Lung (tissue), 11 donors: ENCODE measurements at regions not wholly inside any gene's neighbourhood (a gene's known extent, or its start where the extent isn't known, plus 50 kb on each side); places are given as distances from the start of the nearest gene placed in this dataset.

ENCODE experiments used
- ATAC-seq: fragments of 200-7000 bp; cut with Tn5 transposase; one replicate; pipeline ENCODE4 v1.9.1; 2020; ENCODE audit warnings: moderate number of reproducible peaks; ENCODE audit not compliant: insufficient read depth, low FRiP score
- DNase-seq, 3 donors: peaks; one replicate each; pipeline ENCODE4 v3.0.0-alpha.2; 2013 to 2017
- H3K27ac ChIP-seq, 2 donors: one replicate each; pipeline ENCODE4 v1.5.1; 2013; ENCODE audit warnings: mild to moderate bottlenecking in 2 of 2, moderate library complexity in 2 of 2, control low read depth in 1 of 2, inconsistent platforms in 1 of 2, low read depth in 1 of 2, low read length in 1 of 2
- H3K27me3 ChIP-seq, 3 donors: one replicate each; pipeline ENCODE4 v1.5.1; 2013; ENCODE audit warnings: low read length in 2 of 3; ENCODE audit not compliant: control insufficient read depth in 3 of 3, insufficient read depth in 3 of 3
- H3K36me3 ChIP-seq, 4 donors: one replicate each; pipeline ENCODE4 v1.5.1; 2013; ENCODE audit warnings: low read length in 4 of 4, mild to moderate bottlenecking in 1 of 4, moderate library complexity in 1 of 4; ENCODE audit not compliant: control insufficient read depth in 4 of 4, insufficient read depth in 4 of 4
- H3K4me1 ChIP-seq, 5 donors: one replicate each; pipeline ENCODE4 v1.5.1; 2013; ENCODE audit warnings: low read length in 5 of 5, mild to moderate bottlenecking in 2 of 5, moderate library complexity in 1 of 5; ENCODE audit not compliant: control insufficient read depth in 5 of 5, insufficient read depth in 5 of 5
- H3K4me3 ChIP-seq: one replicate; pipeline ENCODE4 v1.5.1; 2013; ENCODE audit warnings: mild to moderate bottlenecking, control low read depth, moderate library complexity
- H3K9ac ChIP-seq, 2 donors: one replicate each; pipeline ENCODE4 v1.5.1; 2013; ENCODE audit warnings: low read length in 2 of 2, control low read depth in 1 of 2; ENCODE audit not compliant: insufficient read depth in 1 of 2
- H3K9me3 ChIP-seq, 4 donors: one replicate each; pipeline ENCODE4 v1.5.1; 2013; ENCODE audit warnings: low read length in 3 of 4, mild to moderate bottlenecking in 1 of 4, moderate library complexity in 1 of 4; ENCODE audit not compliant: control insufficient read depth in 4 of 4, insufficient read depth in 3 of 4
- WGBS, 2 donors: extraction: QIAGEN DNeasy Blood & Tissue Kit; methylation state at CpG; one replicate each; pipeline ENCODE4 v1.1.7; 2013; 5-methylcytosine and 5-hydroxymethylcytosine counted together
- TF ChIP-seq, protein P1 (sequence below): IDR thresholded peaks from 2 replicates; pipeline ENCODE4 v1.5.1; 2012; ENCODE audit warnings: mild to moderate bottlenecking; ENCODE audit errors: control extremely low read depth, extremely low read depth
- donor health status: control.
- donor health status: control.
- donor health status: Bipolar disorder and iron deficiency.
- donor health status: healthy.
- donor health status: DM: yes; HTN: yes; CAD: no.

DNA sequence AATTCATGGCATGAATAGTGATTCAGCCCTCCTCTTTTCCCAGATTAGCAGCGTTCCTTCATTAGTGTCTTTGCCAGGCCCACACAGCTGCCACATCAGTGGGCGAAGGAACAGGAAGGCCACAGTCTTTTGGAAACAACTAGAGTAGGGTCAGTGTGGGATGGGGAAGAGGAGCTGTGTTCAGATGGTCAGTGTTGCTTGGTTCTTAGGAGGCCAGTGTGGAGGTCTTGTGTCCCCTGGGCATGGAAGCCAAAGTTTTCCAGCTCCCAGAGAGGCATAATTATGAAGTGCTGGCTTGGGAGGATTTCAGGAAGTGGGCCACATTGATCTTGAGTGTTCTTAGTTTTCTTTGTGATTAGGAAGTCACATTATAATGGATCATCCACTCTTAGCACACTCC, 269.6 kb downstream of the PSAT1 start:
- ATAC-seq = no peak
- TF ChIP-seq, protein P1, sequence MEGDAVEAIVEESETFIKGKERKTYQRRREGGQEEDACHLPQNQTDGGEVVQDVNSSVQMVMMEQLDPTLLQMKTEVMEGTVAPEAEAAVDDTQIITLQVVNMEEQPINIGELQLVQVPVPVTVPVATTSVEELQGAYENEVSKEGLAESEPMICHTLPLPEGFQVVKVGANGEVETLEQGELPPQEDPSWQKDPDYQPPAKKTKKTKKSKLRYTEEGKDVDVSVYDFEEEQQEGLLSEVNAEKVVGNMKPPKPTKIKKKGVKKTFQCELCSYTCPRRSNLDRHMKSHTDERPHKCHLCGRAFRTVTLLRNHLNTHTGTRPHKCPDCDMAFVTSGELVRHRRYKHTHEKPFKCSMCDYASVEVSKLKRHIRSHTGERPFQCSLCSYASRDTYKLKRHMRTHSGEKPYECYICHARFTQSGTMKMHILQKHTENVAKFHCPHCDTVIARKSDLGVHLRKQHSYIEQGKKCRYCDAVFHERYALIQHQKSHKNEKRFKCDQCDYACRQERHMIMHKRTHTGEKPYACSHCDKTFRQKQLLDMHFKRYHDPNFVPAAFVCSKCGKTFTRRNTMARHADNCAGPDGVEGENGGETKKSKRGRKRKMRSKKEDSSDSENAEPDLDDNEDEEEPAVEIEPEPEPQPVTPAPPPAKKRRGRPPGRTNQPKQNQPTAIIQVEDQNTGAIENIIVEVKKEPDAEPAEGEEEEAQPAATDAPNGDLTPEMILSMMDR = no peak
- WGBS, 2 donors = 44 to 94% methylated on average over 2 of the region's 2 CpGs

DNA sequence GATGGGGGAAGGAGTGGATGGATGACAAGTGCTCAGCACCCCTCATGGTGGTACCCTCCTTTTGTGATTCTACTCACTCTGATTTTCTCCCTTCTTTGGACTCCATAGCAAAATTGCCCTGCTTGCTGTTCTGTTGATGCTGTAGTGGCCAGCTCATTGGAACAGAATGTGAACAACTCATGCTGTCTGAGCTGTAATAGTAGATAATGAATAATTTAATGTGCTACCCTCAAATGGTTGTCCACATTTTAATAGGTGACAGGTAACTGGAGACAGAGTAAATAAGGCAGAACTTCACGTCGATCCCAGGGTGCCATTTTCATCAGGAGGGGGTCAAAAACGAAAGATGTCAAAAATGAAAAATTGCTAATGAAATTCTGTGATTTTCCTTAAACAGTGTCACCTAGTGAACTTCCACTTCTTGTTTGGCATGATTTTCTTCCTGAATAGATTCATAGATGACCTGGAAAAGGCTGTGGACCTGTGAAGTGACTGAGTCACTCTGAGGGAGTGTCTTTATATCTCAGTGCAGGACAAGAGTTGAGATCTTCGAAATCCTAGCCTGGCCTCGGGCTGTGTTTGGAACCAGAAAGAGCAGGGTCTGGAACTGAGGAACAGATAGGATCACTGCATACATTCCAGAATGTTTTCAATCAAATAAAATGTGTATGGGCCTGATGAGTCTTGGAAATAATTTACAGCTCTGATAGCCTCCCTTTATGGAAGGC, 270.2 kb downstream of the PSAT1 start:
- Histone ChIP-seq H3K27ac (no peak overlapping the region), H3K9me3 (peaks cover 0 to 1% (median 0%) of the 10 kb centered on the region in 4 donors), H3K4me3 (no peak overlapping the region), H3K27me3 (no peaks in the 10 kb centered on the region), H3K9ac (no peak overlapping the region), H3K4me1 (no peaks in the 10 kb centered on the region), H3K36me3 (no peaks in the 10 kb centered on the region)
- DNase-seq = no peak
- TF ChIP-seq, protein P1 = no peak
- ATAC-seq = no peak
- 91 to 92% methylated on average over 5 of the region's 5 CpGs for WGBS, 2 donors

More for the DNA sequence above, 269.6 kb downstream of the PSAT1 start:
- Histone ChIP-seq H3K9ac (no peak overlapping the region), H3K36me3 (no peaks in the 10 kb centered on the region), H3K27me3 (no peaks in the 10 kb centered on the region), H3K9me3 (peaks cover 0 to 1% (median 0%) of the 10 kb centered on the region in 4 donors), H3K4me1 (no peaks in the 10 kb centered on the region), H3K4me3 (no peak overlapping the region), H3K27ac (no peak overlapping the region)
- no peak for DNase-seq

DNA sequence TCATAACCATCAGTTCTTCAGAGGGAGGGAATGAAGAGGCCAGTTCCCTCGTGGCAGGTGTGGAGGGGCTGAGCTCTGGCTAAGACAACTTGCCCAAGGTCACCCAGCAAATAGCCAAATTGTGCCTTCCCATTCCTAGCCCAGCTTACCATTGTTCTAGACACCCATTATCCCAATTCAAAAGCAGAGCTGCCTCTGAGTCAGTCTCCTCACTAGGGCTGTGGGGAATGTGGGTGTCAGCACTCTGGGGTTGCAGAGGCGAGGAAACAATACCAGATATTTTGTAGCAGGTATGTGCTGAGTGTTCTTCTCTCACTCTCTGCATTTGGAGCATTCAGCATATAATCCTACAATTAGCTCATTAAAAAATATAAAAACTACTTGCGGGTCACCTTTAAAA, 270.8 kb downstream of the PSAT1 start:
- H3K36me3 ChIP-seq = no peaks in the 10 kb centered on the region
- H3K4me3 ChIP-seq = no peak overlapping the region
- H3K9me3 ChIP-seq = peaks cover 0 to 1% (median 0%) of the 10 kb centered on the region in 4 donors
- ATAC-seq (no peak), DNase-seq (no peak)
- H3K27ac ChIP-seq = no peak overlapping the region
- no peak overlapping the region for H3K9ac ChIP-seq
- TF ChIP-seq, protein P1 = no peak
- 75 to 92% methylated on average over 3 of the region's 3 CpGs for WGBS, 2 donors
- H3K4me1 ChIP-seq = no peaks in the 10 kb centered on the region
- no peaks in the 10 kb centered on the region for H3K27me3 ChIP-seq

DNA sequence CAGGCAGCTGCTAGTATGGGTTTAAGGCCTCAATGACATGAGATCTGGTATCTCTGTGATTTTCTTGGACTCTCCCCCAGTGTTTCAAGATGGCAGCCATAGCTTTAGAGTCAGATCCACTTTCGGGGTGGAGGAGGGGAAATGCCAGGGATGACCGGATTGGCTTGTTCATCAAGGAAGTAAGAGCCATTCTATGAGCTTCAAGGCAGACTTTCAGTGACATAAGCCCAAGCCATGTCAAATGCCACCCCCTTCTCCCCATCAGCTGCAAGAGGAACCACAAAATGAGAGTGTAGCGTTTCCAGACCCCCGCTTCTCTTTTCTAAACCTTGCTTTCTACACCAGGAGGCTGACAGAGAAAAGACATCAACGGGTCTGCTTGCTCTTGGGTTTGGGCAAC, 271.8 kb downstream of the PSAT1 start:
- Histone ChIP-seq H3K4me3 (no peak overlapping the region), H3K9me3 (no peaks in the 10 kb centered on the region), H3K27ac (no peak overlapping the region), H3K9ac (no peak overlapping the region), H3K36me3 (no peaks in the 10 kb centered on the region), H3K27me3 (no peaks in the 10 kb centered on the region), H3K4me1 (no peaks in the 10 kb centered on the region)
- DNase-seq = no peak
- WGBS, 2 donors = 90 to 94% methylated on average over 5 of the region's 5 CpGs
- no peak for ATAC-seq
- TF ChIP-seq, protein P1 = no peak
